HL-60 (cell line): ENCODE measurements at regions not wholly inside any gene's neighbourhood (a gene's known extent, or its start where the extent isn't known, plus 50 kb on each side); places are given as distances from the start of the nearest gene placed in this dataset.

Source experiments
- SPI1 ChIP-seq: IDR thresholded peaks from 2 replicates; pipeline ENCODE4 v1.6.1; 2012; ENCODE audit warnings: low read depth, mild to moderate bottlenecking, borderline replicate concordance
- TF ChIP-seq, protein P1 (sequence below): IDR thresholded peaks from one replicate; pipeline ENCODE4 v1.5.1; 2011; ENCODE audit warnings: low read length, control low read depth, inconsistent platforms; ENCODE audit not compliant: insufficient read depth
- TF ChIP-seq, protein P2 (sequence below): IDR thresholded peaks from 2 replicates; pipeline ENCODE4 v1.6.1; 2012; ENCODE audit warnings: low read depth; ENCODE audit not compliant: insufficient replicate concordance

DNA sequence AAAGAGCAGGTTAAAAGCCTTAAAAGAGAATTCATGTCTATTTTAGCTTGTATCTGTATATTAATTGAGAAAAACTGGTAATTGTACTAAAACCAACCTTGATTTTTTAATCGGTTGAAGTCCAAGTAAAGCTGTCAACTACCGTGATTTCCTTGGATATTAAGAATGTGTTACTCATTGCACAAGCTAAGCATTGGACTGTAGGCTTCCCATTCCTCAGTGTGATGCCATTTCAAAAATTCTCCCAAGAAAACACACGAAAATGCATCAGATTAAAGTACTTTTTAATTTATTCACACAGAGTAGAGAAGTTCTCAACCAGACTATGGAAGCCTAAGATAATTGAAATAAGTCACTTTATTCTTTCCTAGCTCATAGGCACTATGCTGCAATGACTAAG, 761.4 kb upstream of the TYRP1 start:
- TF ChIP-seq, protein P1, sequence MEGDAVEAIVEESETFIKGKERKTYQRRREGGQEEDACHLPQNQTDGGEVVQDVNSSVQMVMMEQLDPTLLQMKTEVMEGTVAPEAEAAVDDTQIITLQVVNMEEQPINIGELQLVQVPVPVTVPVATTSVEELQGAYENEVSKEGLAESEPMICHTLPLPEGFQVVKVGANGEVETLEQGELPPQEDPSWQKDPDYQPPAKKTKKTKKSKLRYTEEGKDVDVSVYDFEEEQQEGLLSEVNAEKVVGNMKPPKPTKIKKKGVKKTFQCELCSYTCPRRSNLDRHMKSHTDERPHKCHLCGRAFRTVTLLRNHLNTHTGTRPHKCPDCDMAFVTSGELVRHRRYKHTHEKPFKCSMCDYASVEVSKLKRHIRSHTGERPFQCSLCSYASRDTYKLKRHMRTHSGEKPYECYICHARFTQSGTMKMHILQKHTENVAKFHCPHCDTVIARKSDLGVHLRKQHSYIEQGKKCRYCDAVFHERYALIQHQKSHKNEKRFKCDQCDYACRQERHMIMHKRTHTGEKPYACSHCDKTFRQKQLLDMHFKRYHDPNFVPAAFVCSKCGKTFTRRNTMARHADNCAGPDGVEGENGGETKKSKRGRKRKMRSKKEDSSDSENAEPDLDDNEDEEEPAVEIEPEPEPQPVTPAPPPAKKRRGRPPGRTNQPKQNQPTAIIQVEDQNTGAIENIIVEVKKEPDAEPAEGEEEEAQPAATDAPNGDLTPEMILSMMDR = no peak
- TF ChIP-seq, protein P2, sequence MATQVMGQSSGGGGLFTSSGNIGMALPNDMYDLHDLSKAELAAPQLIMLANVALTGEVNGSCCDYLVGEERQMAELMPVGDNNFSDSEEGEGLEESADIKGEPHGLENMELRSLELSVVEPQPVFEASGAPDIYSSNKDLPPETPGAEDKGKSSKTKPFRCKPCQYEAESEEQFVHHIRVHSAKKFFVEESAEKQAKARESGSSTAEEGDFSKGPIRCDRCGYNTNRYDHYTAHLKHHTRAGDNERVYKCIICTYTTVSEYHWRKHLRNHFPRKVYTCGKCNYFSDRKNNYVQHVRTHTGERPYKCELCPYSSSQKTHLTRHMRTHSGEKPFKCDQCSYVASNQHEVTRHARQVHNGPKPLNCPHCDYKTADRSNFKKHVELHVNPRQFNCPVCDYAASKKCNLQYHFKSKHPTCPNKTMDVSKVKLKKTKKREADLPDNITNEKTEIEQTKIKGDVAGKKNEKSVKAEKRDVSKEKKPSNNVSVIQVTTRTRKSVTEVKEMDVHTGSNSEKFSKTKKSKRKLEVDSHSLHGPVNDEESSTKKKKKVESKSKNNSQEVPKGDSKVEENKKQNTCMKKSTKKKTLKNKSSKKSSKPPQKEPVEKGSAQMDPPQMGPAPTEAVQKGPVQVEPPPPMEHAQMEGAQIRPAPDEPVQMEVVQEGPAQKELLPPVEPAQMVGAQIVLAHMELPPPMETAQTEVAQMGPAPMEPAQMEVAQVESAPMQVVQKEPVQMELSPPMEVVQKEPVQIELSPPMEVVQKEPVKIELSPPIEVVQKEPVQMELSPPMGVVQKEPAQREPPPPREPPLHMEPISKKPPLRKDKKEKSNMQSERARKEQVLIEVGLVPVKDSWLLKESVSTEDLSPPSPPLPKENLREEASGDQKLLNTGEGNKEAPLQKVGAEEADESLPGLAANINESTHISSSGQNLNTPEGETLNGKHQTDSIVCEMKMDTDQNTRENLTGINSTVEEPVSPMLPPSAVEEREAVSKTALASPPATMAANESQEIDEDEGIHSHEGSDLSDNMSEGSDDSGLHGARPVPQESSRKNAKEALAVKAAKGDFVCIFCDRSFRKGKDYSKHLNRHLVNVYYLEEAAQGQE = no peak
- no peak for TF ChIP-seq SPI1
